Mammary epithelial cell (primary cell): ENCODE measurements at regions not wholly inside any gene's neighbourhood (a gene's known extent, or its start where the extent isn't known, plus 50 kb on each side); places are given as distances from the start of the nearest gene placed in this dataset.

Source experiments
- EZH2 ChIP-seq: IDR thresholded peaks from 2 replicates; pipeline ENCODE4 v1.6.1; 2012; ENCODE audit warnings: low read length, inconsistent platforms, borderline replicate concordance
- TF ChIP-seq, protein P1 (sequence below), 2 donors: IDR thresholded peaks in 1 of 2; conservative IDR thresholded peaks in 1 of 2; 2 replicates each; pipeline ENCODE4 v1.5.1; 2011 to 2012; ENCODE audit warnings: inconsistent platforms in 2 of 2, low read length in 2 of 2, mild to moderate bottlenecking in 2 of 2, control low read depth in 1 of 2, low read depth in 1 of 2; ENCODE audit not compliant: insufficient read depth in 1 of 2; ENCODE audit errors: extremely low read depth in 1 of 2

DNA sequence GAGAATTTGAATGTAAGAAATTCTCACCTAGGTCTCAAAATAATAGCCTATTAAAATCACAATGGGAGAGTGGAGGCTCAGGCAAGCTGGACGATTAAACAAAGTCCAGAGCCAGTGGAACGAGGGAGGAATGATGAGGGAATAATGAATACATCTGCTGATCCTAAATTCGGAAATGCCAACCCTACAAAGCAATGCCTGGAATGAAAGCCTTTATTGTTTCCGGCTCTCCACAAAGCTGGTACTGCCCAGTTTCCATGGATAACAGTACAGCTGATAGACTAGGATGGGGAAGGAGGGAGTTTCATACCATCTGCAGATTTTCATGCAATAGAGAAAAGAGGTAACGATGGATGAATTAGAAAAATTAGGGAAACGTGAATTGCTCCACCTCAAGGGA lies 356.1 kb downstream of the CBLN4 start:
- TF ChIP-seq, protein P1, sequence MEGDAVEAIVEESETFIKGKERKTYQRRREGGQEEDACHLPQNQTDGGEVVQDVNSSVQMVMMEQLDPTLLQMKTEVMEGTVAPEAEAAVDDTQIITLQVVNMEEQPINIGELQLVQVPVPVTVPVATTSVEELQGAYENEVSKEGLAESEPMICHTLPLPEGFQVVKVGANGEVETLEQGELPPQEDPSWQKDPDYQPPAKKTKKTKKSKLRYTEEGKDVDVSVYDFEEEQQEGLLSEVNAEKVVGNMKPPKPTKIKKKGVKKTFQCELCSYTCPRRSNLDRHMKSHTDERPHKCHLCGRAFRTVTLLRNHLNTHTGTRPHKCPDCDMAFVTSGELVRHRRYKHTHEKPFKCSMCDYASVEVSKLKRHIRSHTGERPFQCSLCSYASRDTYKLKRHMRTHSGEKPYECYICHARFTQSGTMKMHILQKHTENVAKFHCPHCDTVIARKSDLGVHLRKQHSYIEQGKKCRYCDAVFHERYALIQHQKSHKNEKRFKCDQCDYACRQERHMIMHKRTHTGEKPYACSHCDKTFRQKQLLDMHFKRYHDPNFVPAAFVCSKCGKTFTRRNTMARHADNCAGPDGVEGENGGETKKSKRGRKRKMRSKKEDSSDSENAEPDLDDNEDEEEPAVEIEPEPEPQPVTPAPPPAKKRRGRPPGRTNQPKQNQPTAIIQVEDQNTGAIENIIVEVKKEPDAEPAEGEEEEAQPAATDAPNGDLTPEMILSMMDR (conservative IDR thresholded peaks at IDR 0.05 in 1 of 2, IDR thresholded peaks at IDR 0.05 in 1 of 2; ENCODE audit: extremely low read depth in 1 of 2, insufficient read depth in 1 of 2, low read depth in 1 of 2, low read length in 2 of 2): no peak
- TF ChIP-seq EZH2: no peak
